D341Med (cell line): ENCODE measurements at regions not wholly inside any gene's neighbourhood (a gene's known extent, or its start where the extent isn't known, plus 50 kb on each side); places are given as distances from the start of the nearest gene placed in this dataset.

Experiments
- DNase-seq: peaks from one replicate; pipeline ENCODE4 v3.0.0; 2012; ENCODE audit warnings: low spot score

- DNase-seq: no peak
Observed at GRCh38 chr2:157933160-157933920, 57.2 kb upstream of the ACVR1 start.

GRCh38 chr2:157932480-157933159 is 56.5 kb upstream of the ACVR1 start:
- no peak for DNase-seq

GRCh38 chr2:157931542-157931941 is 55.4 kb upstream of the ACVR1 start:
- no peak for DNase-seq

DNA sequence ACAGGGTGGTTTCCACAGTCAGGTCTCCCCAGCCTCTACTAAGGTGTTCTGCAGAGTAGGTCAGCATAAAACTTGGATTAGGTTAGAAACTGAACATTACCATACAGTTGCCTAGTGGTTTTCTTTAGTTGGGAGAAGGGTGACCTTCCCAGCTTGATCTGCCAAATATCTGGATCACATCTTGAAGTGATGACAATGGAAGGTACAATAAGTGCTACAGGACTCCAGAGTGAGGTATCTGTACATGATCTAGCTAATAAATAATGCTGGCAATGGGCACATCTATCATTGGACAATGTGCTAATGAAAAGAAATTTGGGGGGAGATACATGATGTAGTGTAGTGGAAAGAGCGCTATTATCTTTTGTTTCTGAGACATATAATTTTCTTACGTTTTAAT is 54.6 kb upstream of the ACVR1 start:
- DNase-seq: no peak

DNA sequence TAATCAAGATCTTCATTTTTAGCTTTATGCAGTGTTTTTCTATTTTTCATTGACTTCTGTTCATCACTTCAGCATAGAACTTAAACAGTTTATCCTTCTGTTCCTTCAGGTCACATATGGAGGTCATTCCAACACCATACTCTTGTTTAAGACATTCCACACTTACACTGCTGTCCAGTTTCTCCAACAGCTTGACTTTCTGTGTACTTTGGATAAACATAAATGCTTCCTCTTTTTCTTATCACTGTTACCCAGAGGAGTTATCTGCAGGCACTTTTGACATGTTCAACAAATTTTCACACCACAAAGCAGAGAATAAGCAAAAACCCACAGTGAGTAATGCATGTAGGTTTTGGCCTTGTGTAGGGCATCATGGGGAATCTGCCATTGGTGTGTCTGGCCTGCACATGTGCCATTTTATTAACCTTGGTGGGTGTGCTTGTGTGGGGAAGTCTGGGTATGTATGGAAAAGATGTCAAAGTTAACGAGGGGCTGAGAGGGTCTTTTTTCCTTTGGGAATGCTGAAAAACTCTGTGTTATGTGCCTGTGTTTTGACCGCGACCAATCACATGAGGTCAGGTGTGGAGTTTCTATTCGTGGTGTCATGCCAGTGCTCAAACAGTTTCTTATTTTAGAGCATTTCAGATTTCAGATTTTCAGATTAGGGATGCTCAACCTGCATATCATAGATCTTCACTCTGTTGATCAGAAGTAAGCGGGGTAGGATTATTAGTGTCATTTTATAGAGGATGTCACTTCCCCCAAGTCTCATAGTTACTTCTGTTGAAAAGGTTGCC is 53.9 kb upstream of the ACVR1 start:
- DNase-seq: no peak

DNA sequence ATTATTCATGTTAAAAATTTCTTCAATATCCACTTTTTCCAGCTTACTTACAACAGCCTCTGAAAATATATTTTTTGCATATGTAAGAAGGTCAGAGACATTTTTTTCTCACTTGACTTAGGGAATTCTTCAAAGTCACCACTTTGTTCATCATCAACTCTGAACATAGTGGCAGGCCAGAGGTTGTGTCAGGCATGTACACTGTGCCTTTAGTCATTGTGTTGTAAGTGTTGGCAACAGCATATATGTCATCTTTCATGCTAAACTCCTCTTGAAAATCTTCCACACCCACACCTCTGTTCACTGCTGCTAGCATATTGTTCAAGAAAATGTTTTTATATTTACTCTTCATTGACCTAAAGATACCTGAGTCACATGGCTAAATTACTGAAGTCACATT is 52.2 kb upstream of the ACVR1 start:
- DNase-seq: no peak

GRCh38 chr2:157927155-157927554 is 51.0 kb upstream of the ACVR1 start:
- DNase-seq: no peak
